ENCODE measurements at regions not wholly inside any gene's neighbourhood (a gene's known extent, or its start where the extent isn't known, plus 50 kb on each side); places are given as distances from the start of the nearest gene placed in this dataset.

DNA sequence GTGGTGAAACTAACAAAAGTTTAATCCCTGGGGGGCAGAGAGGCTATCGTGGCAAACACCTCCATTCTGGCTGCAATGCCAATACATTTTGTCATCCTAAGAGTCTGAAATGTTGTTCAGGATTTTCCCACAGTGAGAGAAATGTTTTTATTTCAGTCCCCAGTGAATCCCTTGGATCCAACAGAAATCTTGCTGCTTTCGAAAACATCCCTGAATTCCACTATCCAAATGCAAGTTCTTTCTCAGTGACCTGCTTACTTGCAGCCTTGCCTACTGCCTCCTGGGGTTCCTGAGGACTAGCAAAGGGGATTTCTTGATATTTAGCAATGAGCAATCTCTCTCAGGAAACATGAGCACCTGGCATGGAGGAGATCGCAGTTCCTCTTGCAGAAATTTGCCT lies 202.1 kb upstream of the IRX3 start:
- TF ChIP-seq, protein P1, sequence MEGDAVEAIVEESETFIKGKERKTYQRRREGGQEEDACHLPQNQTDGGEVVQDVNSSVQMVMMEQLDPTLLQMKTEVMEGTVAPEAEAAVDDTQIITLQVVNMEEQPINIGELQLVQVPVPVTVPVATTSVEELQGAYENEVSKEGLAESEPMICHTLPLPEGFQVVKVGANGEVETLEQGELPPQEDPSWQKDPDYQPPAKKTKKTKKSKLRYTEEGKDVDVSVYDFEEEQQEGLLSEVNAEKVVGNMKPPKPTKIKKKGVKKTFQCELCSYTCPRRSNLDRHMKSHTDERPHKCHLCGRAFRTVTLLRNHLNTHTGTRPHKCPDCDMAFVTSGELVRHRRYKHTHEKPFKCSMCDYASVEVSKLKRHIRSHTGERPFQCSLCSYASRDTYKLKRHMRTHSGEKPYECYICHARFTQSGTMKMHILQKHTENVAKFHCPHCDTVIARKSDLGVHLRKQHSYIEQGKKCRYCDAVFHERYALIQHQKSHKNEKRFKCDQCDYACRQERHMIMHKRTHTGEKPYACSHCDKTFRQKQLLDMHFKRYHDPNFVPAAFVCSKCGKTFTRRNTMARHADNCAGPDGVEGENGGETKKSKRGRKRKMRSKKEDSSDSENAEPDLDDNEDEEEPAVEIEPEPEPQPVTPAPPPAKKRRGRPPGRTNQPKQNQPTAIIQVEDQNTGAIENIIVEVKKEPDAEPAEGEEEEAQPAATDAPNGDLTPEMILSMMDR (IDR thresholded peaks at IDR 0.05): no peak
- no peak for TF ChIP-seq POLR2A (IDR thresholded peaks at IDR 0.05)
